Uterus (tissue), 3 donors: ENCODE measurements at regions not wholly inside any gene's neighbourhood (a gene's known extent, or its start where the extent isn't known, plus 50 kb on each side); places are given as distances from the start of the nearest gene placed in this dataset.
"Not testable (repeated sequence)": the region's sequence is repeated elsewhere in the genome, so short reads cannot be mapped to it uniquely, and the experiment has no call there.

Source experiments
- DNase-seq, 2 donors: peaks; one replicate each; pipeline ENCODE4 v3.0.0-alpha.2; 2019 to 2020
- H3K27ac ChIP-seq, 2 donors: fragments of 200-600 bp; sonication (generic); 1 replicate in 1 of 2; 2 replicates in 1 of 2; pipeline ENCODE4 v1.5.1; 2016 to 2018
- H3K27me3 ChIP-seq, 2 donors: fragments of 200-600 bp; sonication (generic); one replicate each; pipeline ENCODE4 v1.5.1; 2018 to 2019; ENCODE audit warnings: control low read depth in 1 of 2
- H3K36me3 ChIP-seq, 2 donors: fragments of 200-600 bp; sonication (generic); one replicate each; pipeline ENCODE4 v1.5.1; 2019; ENCODE audit warnings: control low read depth in 1 of 2
- H3K4me1 ChIP-seq, 2 donors: fragments of 200-600 bp; sonication (generic); one replicate each; pipeline ENCODE4 v1.5.1; 2018 to 2019; ENCODE audit warnings: control low read depth in 1 of 2
- H3K4me3 ChIP-seq, 2 donors: fragments of 200-600 bp; sonication (generic); 1 replicate in 1 of 2; 2 replicates in 1 of 2; pipeline ENCODE4 v1.5.1; 2018 to 2019; ENCODE audit warnings: mild to moderate bottlenecking in 1 of 2
- H3K9me3 ChIP-seq, 2 donors: fragments of 200-600 bp; sonication (generic); one replicate each; pipeline ENCODE4 v1.5.1; 2019; ENCODE audit warnings: control low read depth in 1 of 2
- POLR2A ChIP-seq, 2 donors: fragments of 450-650 bp; IDR thresholded peaks; one replicate each; pipeline ENCODE4 v1.6.1; 2016; ENCODE audit warnings: antibody characterized with exemption in 2 of 2, mild to moderate bottlenecking in 1 of 2, moderate library complexity in 1 of 2
- intact Hi-C: fragments of 100-400 bp; cut with DNase I; formaldehyde crosslinking; loops from one replicate; pipeline ENCODE4 v1.15.1; 2023; ENCODE audit warnings: low total_unique reads
- TF ChIP-seq, protein P1 (sequence below), 4 experiments: fragments of 200-600 bp in 2 of 4; fragments of 450-650 bp in 2 of 4; sonication (generic) in 2 of 4; IDR thresholded peaks; one replicate each; pipeline ENCODE4 v1.5.1; 2016 to 2019; ENCODE audit warnings: antibody characterized with exemption in 4 of 4, mild to moderate bottlenecking in 2 of 4, moderate library complexity in 1 of 4
- donor health status: DM: yes; HTN: yes; CAD: no.

- no peaks in the 10 kb centered on the region for H3K4me1 ChIP-seq
- no peaks in the 10 kb centered on the region for H3K27me3 ChIP-seq
- TF ChIP-seq, protein P1, sequence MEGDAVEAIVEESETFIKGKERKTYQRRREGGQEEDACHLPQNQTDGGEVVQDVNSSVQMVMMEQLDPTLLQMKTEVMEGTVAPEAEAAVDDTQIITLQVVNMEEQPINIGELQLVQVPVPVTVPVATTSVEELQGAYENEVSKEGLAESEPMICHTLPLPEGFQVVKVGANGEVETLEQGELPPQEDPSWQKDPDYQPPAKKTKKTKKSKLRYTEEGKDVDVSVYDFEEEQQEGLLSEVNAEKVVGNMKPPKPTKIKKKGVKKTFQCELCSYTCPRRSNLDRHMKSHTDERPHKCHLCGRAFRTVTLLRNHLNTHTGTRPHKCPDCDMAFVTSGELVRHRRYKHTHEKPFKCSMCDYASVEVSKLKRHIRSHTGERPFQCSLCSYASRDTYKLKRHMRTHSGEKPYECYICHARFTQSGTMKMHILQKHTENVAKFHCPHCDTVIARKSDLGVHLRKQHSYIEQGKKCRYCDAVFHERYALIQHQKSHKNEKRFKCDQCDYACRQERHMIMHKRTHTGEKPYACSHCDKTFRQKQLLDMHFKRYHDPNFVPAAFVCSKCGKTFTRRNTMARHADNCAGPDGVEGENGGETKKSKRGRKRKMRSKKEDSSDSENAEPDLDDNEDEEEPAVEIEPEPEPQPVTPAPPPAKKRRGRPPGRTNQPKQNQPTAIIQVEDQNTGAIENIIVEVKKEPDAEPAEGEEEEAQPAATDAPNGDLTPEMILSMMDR (IDR thresholded peaks at IDR 0.05) = no peak
- no peak for TF ChIP-seq POLR2A (IDR thresholded peaks at IDR 0.05)
- H3K4me3 ChIP-seq = no peak overlapping the region
- H3K36me3 ChIP-seq = no peaks in the 10 kb centered on the region
- intact Hi-C loops = no loop called here
- H3K27ac ChIP-seq = no peak overlapping the region
- no peak for DNase-seq
- H3K9me3 ChIP-seq = no peaks in the 10 kb centered on the region
Measured at GRCh38 chr1:194366705-194367104, 1180.3 kb upstream of the B3GALT2 start.

DNA sequence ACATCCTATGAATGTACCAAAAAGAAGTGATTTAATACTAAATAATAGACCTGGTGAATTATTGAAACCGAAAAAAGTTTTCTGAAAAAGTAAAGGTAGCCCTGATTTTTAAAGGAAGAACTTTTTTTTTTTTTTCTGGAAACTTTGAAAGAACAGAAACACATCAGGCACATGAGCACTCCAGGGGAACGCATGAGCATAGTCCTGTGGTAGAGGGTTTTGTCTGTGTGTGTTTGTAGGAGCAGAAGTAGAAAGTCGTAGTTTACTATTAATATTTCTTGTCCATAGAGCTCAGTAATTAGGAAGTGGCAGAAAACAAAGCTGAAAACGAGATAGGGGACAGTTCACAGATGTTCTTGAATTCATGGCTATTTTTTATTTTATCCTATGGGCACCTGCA lies 1175.9 kb upstream of the B3GALT2 start:
- no peak for TF ChIP-seq POLR2A (IDR thresholded peaks at IDR 0.05)
- TF ChIP-seq, protein P1 (IDR thresholded peaks at IDR 0.05) = no peak
- H3K27me3 ChIP-seq = no peaks in the 10 kb centered on the region
- no peaks in the 10 kb centered on the region for H3K9me3 ChIP-seq
- no peaks in the 10 kb centered on the region for H3K36me3 ChIP-seq
- no peak overlapping the region for H3K27ac ChIP-seq
- intact Hi-C loops = no loop called here
- no peak for DNase-seq
- H3K4me3 ChIP-seq = no peak overlapping the region
- H3K4me1 ChIP-seq = no peaks in the 10 kb centered on the region

GRCh38 chr1:194361374-194362131 lies 1175.1 kb upstream of the B3GALT2 start:
- H3K4me1 ChIP-seq = no peaks in the 10 kb centered on the region
- H3K9me3 ChIP-seq = no peaks in the 10 kb centered on the region
- DNase-seq = no peak
- TF ChIP-seq POLR2A (IDR thresholded peaks at IDR 0.05) = no peak
- TF ChIP-seq, protein P1 (IDR thresholded peaks at IDR 0.05) = no peak
- H3K36me3 ChIP-seq = no peaks in the 10 kb centered on the region
- no peak overlapping the region for H3K4me3 ChIP-seq
- no peaks in the 10 kb centered on the region for H3K27me3 ChIP-seq
- intact Hi-C loops = no loop called here
- H3K27ac ChIP-seq = no peak overlapping the region

DNA sequence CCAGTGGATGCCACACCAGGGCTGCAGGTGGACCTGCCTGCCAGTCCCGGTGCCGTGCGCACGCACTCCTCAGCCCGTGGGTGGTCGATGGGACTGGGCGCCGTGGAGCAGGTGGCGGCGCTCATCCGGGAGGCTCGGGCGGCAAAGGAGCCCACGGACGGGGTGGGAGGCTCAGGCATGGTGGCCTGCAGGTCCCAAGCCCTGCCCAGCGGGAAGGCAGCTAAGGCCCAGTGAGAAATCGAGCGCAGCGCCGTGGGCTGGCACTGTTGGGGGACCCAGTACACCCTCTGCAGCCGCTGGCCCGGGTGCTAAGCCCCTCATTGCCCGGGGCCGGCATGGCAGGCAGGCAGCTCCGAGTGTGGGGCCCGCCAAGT lies 1171.8 kb upstream of the B3GALT2 start:
- no peak for TF ChIP-seq POLR2A (IDR thresholded peaks at IDR 0.05)
- TF ChIP-seq, protein P1 (IDR thresholded peaks at IDR 0.05) = no peak
- Histone ChIP-seq H3K9me3 (no peaks in the 10 kb centered on the region), H3K36me3 (no peaks in the 10 kb centered on the region), H3K27ac (no peak overlapping the region), H3K4me1 (no peaks in the 10 kb centered on the region), H3K4me3 (no peak overlapping the region), H3K27me3 (no peaks in the 10 kb centered on the region)
- intact Hi-C loops = no loop called here
- no peak for DNase-seq

DNA sequence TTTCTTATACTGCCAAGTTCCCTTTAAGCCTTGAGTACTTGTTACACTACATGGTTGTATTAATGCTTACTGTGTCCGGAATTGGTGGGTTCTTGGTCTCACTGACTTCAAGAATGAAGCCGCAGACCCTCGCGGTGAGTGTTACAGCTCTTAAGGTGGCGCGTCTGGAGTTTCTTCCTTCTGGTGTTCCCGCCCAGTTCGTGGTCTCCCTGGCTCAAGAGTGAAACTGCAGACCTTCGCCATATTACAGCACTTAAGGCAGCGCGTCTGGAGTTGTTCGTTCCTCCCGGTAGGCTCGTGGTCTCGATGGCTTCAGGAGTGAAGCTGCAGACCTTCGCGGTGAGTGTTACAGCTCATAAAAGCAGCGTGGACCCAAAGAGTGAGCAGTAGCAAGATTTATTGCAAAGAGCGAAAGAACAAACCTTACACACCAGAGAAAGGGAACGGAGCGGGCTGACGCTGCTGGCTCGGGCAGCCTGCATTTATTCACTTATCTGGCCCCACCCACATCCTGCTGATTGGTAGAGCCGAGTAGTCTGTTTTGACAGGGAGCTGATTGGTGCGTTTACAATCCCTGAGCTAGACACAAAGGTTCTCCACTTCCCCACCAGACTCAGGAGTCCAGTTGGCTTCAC lies 1171.3 kb upstream of the B3GALT2 start:
- H3K27ac ChIP-seq, H3K4me3 ChIP-seq, DNase-seq, H3K36me3 ChIP-seq, intact Hi-C loops, H3K27me3 ChIP-seq, H3K4me1 ChIP-seq, H3K9me3 ChIP-seq: not testable (repeated sequence)
